Keratinocyte (primary cell): ENCODE measurements at regions not wholly inside any gene's neighbourhood (a gene's known extent, or its start where the extent isn't known, plus 50 kb on each side); places are given as distances from the start of the nearest gene placed in this dataset.

ENCODE experiments used
- CTCF ChIP-seq, 3 experiments: IDR thresholded peaks in 1 of 3; conservative IDR thresholded peaks in 1 of 3; optimal IDR thresholded peaks in 1 of 3; 2 replicates in 2 of 3; 3 replicates in 1 of 3; pipeline versions ENCODE3 to v1.5.1; 2011; ENCODE audit warnings: low read length in 3 of 3, mild to moderate bottlenecking in 3 of 3, moderate library complexity in 2 of 3, control low read depth in 1 of 3, inconsistent platforms in 1 of 3; ENCODE audit not compliant: insufficient read depth in 2 of 3; ENCODE audit errors: extremely low read depth in 1 of 3
- EZH2 ChIP-seq: IDR thresholded peaks from one replicate; pipeline ENCODE4 v1.6.1; 2012; ENCODE audit warnings: inconsistent platforms, mild to moderate bottlenecking, low read length, moderate library complexity

DNA sequence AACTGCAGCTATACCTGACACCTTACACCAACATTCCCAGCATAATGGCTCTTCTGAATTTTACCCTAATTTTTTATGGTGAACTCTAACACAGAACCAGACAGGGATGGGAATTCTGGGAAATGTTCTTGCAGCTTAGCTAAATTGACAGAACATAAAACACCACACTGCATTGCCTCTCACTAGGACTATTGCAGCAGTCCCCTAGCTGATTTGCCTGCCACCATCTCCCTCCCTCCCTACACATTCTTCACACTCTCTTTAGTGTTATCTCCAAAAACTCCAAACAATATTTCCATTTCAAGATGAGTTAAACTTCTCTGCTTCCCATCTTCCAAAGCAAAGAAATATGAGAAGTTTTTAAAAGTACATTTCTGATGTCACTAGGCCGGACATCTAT, 733.9 kb upstream of the INTU start:
- no peak for TF ChIP-seq CTCF (optimal IDR thresholded peaks at IDR 0.05 in 1 of 3, IDR thresholded peaks at IDR 0.05 in 1 of 3, conservative IDR thresholded peaks at IDR 0.05 in 1 of 3; ENCODE audit: extremely low read depth in 1 of 3, insufficient read depth in 2 of 3, low read length in 3 of 3)
- no peak for TF ChIP-seq EZH2
